ENCODE measurements at regions not wholly inside any gene's neighbourhood (a gene's known extent, or its start where the extent isn't known, plus 50 kb on each side); places are given as distances from the start of the nearest gene placed in this dataset.

GRCh38 chr15:81728726-81729125 lies 317.1 kb downstream of the MEX3B start:
- 0 out of 2 replicates have a peak, but pooled peaks cover 4% of the 10 kb centered on the region for H3K9me3 ChIP-seq
- no peaks in the 10 kb centered on the region for H3K9me2 ChIP-seq
- TF ChIP-seq PBX3 (IDR thresholded peaks at IDR 0.05) (no peak), JUND (IDR thresholded peaks at IDR 0.05) (no peak), POLR2AphosphoS5 (IDR thresholded peaks at IDR 0.05; ENCODE audit: low read depth, low read length) (no peak), MEF2A (IDR thresholded peaks at IDR 0.05; ENCODE audit: borderline replicate concordance, low read depth) (no peak), RFX5 (IDR thresholded peaks at IDR 0.05; ENCODE audit: low read length) (no peak)
- no peaks in the 10 kb centered on the region for H3F3A ChIP-seq (replicated peaks; ENCODE audit: insufficient read depth)
- H3K36me3 ChIP-seq (replicated peaks in 1 of 2; ENCODE audit: control insufficient read depth in 1 of 2, insufficient read depth in 2 of 2, low read length in 1 of 2) = no peaks in the 10 kb centered on the region
- H3K27me3 ChIP-seq (ENCODE audit: insufficient read depth) = no peaks in the 10 kb centered on the region
- H4K20me1 ChIP-seq (ENCODE audit: insufficient read depth) = no peaks in the 10 kb centered on the region
- no peak overlapping the region for H3K27ac ChIP-seq (ENCODE audit: low read depth in 2 of 2, low read length in 1 of 2)
- no peak overlapping the region for H3K4me3 ChIP-seq (ENCODE audit: low read depth in 2 of 2, low read length in 1 of 2)
- H3K4me1 ChIP-seq (ENCODE audit: control insufficient read depth in 1 of 2, insufficient read depth in 2 of 2, low read depth in 1 of 2, low read length in 1 of 2) = no peaks in the 10 kb centered on the region
- CTCF ChIA-PET = interaction anchor here (0.6 kb wide), 1 partner anchor 494 kb away, joined by 4 read pairs; no protein-coding TSS in a partner anchor
- no peak overlapping the region for H3K9ac ChIP-seq
- POLR2A ChIA-PET = no interaction called here
- no peaks in the 10 kb centered on the region for H3K79me2 ChIP-seq (ENCODE audit: insufficient read depth)
- no peak overlapping the region for H2AFZ ChIP-seq (ENCODE audit: low read depth)
- H3K4me2 ChIP-seq = no peak overlapping the region
- DNase-seq = no peak

GRCh38 chr15:81725590-81725989 lies 320.2 kb downstream of the MEX3B start:
- Histone ChIP-seq H3K4me3 (ENCODE audit: low read depth in 2 of 2, low read length in 1 of 2) (no peak overlapping the region), H3K36me3 (replicated peaks in 1 of 2; ENCODE audit: control insufficient read depth in 1 of 2, insufficient read depth in 2 of 2, low read length in 1 of 2) (no peaks in the 10 kb centered on the region), H3K4me1 (ENCODE audit: control insufficient read depth in 1 of 2, insufficient read depth in 2 of 2, low read depth in 1 of 2, low read length in 1 of 2) (no peaks in the 10 kb centered on the region), H4K20me1 (ENCODE audit: insufficient read depth) (no peaks in the 10 kb centered on the region), H3K9ac (no peak overlapping the region), H3K9me2 (no peaks in the 10 kb centered on the region), H2AFZ (ENCODE audit: low read depth) (no peak overlapping the region), H3K9me3 (0 out of 2 replicates have a peak, but pooled peaks cover 4% of the 10 kb centered on the region), H3K4me2 (no peak overlapping the region), H3K79me2 (ENCODE audit: insufficient read depth) (no peaks in the 10 kb centered on the region), H3K27me3 (ENCODE audit: insufficient read depth) (no peaks in the 10 kb centered on the region), H3F3A (replicated peaks; ENCODE audit: insufficient read depth) (no peaks in the 10 kb centered on the region), H3K27ac (ENCODE audit: low read depth in 2 of 2, low read length in 1 of 2) (no peak overlapping the region)
- POLR2A ChIA-PET = no interaction called here
- CTCF ChIA-PET = interaction anchor here (0.7 to 1.1 kb wide), 2 partner anchors 27 to 318 kb away, joined by 3 read pairs; no protein-coding TSS in a partner anchor
- 16% methylated on average over 1 of the region's 1 CpG for WGBS (ENCODE audit: low lambda C conversion rate)
- TF ChIP-seq CHD2 (IDR thresholded peaks at IDR 0.05; ENCODE audit: low read length, partially characterized antibody) (no peak), POLR2AphosphoS5 (IDR thresholded peaks at IDR 0.05; ENCODE audit: low read depth, low read length) (no peak), REST (IDR thresholded peaks at IDR 0.05; ENCODE audit: low read depth, low read length) (no peak), SIN3A (IDR thresholded peaks at IDR 0.05; ENCODE audit: borderline replicate concordance, low read depth, low read length) (no peak), USF1 (IDR thresholded peaks at IDR 0.05; ENCODE audit: borderline replicate concordance, low read depth) (no peak), USF2 (IDR thresholded peaks at IDR 0.05; ENCODE audit: borderline replicate concordance, low read depth, low read length) (no peak)
- DNase-seq = no peak
